GM11168 (cell line): ENCODE measurements at regions not wholly inside any gene's neighbourhood (a gene's known extent, or its start where the extent isn't known, plus 50 kb on each side); places are given as distances from the start of the nearest gene placed in this dataset.
"Not testable (repeated sequence)": the region's sequence is repeated elsewhere in the genome, so short reads cannot be mapped to it uniquely, and the experiment has no call there.

ENCODE experiments used
- in situ Hi-C: fragments of 300-500 bp; cut with MboI; formaldehyde crosslinking; loops from one replicate; pipeline ENCODE4 v1.12.0; 2022; ENCODE audit warnings: low sequenced_read_pairs; ENCODE audit not compliant: unreplicated experiment

DNA sequence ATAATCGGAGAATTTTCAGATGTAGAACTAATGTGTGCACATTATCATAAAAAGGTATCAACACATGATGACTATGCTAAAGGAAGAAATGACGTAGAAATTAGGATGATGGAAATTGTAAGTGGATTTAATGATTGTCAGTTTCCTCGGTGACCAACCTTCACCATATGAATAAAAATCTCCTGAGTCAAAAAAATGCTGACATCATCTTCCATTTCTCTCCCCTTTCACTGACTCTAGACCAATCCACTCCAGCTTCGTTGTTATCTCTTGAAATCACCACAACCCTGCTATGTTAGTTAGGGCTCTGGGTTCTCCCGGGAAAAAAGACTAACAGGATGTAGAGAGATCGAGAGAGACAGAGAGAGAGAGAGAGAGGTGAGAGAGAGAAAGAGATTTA is 204.8 kb upstream of the KYNU start:
- in situ Hi-C loops: no loop called here

DNA sequence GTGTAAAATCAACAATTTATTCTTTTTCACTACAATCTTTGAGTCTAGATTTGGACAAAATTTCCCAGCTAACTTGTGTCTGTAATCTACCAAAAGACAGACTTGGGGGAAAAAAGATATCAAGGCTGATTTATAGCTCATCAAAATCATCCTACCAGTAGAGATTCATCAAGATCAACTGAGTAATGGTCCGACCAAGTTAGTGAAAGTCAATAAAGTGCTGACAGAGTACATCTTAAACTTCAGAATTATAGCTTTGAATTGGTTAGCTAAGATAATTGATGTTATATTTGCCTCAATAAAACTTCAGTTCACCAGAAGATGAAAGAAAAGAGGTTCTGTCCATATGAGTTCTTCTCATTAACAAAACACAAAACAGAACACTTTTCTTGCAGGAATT is 207.1 kb upstream of the KYNU start:
- in situ Hi-C loops: no loop called here

DNA sequence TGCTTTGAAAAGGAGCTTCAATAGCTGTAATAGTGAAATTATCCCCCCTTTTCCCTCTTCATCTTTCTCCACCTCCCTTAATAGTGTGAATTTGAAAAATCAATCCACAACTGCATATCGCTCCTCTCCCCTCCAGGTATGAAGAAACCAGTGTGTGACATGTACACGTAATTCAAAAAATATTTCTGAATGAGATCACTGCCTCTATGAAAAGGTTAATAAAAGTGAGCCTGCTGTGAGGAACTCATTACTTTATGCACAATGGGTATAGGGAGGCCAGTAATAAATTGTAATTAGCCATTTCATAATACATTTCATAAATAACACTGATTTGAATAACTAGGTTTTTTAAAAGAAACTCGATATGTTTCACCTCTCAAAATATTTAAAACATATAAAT is 209.0 kb upstream of the KYNU start:
- in situ Hi-C loops: no loop called here

DNA sequence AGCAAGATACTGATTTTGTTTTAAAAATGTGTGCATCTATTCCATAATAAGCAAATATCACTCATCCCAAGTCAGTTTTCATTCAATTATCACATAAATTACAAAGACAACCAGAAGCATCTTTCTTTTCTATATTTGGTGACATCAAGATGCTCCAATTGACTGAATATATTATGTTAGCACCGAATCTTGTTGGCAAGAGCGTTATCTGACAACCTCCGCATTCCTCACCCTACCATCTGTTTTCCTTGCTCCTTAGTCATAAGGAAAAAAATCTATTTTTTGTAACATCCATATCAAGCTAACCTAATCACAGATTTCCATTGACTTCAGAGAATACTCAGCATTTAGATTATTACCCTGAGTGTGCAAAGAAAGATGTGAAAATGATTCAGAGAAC is 212.2 kb upstream of the KYNU start:
- in situ Hi-C loops: no loop called here

DNA sequence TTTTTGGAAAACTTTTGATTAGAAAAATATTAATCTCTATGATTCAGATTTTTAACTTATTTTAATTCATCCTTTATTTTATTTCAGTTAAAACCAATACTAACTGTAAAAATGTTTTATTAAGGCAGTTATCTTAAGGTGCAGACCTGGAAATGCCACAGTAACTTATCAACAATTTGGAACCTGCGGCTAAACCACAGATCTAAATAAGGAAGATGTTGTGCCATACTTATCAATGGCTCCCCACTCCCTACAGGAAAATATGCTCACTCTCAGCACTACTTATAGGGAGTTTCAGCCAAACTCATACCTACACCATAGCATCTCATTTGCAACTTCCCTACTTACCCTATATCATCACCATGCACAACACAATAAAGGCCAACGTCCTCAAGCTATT is 226.9 kb upstream of the KYNU start:
- in situ Hi-C loops: no loop called here

DNA sequence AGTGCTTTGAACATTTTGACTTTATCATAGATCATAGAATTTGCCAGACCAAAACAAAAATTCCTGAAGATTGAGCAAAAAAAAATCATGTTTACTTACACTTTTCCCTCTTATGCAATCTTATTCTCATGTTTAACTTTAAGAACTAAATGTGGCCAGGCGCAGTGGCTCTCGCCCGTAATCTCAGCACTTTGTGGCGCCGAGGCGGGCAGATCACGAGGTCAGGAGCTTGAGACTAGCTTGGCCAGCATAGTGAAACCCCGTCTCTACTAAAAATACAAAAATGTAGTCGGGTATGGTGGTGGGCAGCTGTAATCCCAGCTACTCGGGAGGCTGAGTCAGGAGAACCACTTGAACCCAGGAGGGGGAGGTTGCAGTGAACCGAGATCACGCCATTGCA is 227.9 kb upstream of the KYNU start:
- in situ Hi-C loops: no loop called here

DNA sequence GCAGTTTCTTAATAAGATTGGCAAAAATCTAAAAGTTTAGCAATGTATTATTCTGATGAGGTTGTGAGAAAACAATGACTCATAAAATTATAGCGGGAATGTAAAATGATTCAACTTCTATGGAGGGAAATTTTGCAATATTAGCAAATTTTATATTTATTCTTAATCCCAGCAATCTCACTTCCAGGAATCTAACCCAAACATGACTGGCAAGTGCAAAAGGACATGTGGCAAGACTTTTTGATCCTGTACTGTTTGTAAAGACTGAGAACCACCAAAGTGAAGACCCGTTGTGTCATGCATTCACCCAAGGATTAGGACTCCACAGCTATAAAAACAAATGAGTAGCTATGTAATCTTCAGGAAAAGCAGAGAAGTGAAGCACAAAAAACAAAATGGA is 234.8 kb upstream of the KYNU start:
- in situ Hi-C loops: no loop called here

DNA sequence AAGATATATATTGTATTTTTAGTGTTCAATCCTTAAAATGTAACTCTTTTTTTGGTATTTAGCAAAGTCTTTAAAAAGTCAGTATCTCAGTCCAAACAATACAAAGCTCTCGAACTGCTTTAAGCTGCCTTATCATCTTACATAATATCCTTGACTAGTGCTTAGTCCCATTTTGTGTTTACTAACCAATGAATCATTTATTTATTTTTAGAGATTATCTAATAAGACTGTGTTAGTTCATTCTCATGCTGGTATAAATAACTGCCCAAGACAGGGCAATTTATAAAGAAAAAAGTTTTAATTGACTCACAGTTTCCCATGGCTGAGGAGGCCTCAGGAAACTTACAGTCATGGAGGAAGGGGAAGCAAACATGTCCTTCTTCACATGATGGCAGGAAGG is 248.3 kb upstream of the KYNU start:
- in situ Hi-C loops: no loop called here

DNA sequence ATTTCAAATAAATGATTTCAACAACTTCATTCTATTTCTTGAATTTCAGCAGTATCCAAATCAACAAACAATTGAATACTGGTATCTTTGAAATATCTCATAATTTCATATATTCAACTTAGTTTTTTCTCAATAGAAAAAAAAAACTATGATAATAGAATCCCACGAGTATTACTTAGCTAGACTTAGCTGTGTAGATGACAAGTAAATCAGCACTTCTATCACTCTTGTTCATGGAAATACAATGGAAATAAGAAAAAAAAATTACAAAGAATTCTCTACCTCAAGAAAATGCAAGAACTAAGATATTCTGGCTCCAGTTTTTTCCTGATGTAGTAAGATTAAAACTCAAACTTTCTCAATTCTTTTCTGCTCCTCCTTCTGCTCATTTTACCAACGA is 256.2 kb upstream of the KYNU start:
- in situ Hi-C loops: no loop called here

DNA sequence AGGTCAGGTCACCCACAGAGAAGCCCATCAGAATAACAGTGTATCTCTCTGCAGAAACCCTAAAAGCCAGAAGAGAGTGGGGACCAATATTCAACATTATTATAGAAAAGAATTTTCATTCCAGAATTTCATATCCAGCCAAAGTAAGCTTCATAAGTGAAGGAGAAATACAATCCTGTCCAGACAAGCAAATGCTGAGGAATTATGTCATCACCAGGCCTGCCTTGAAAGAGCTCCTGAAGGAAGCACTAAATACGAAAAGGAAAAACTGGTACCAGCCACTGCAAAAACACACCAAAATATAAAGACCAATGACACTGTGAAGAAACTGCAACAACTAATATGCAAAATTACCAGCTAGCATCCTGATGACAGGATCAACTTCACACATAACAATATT is 260.0 kb upstream of the KYNU start:
- in situ Hi-C loops: no loop called here

DNA sequence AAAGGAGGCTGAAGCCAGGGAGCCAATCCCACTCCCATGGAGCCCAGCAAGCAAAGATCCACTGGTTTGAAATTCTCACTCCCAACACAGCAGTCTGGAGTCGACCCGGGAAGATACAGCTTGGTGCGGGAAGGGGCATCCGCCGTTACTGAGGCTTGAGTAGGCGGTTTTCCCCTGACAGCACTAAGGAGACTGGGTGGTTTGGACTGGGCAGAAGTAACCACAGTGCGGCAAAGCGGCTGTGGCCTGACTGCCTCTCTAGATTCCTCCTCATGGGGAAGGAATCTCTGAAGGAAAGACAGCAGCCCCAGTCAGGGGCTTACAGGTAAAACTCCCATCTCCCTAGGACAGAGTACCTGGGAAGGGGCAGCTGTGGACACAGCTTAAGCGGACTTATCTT is 261.6 kb upstream of the KYNU start:
- in situ Hi-C loops: no loop called here

DNA sequence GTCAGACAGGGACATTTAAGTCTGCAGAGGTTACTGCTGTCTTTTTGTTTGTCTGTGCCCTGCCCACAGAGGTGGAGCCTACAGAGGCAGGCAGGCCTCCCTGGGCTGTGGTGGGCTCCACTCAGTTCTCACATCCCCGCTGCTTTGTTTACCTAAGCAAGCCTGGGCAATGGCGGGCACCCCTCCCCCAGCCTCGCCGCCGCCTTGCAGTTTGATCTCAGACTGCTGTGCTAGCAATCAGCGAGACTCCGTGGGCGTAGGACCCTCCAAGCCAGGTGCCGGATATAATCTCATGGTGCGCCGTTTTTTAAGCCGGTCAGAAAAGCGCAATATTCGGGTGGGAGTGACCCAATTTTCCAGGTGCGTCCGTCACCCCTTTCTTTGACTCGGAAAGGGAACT is 264.3 kb upstream of the KYNU start:
- in situ Hi-C loops: not testable (repeated sequence)

DNA sequence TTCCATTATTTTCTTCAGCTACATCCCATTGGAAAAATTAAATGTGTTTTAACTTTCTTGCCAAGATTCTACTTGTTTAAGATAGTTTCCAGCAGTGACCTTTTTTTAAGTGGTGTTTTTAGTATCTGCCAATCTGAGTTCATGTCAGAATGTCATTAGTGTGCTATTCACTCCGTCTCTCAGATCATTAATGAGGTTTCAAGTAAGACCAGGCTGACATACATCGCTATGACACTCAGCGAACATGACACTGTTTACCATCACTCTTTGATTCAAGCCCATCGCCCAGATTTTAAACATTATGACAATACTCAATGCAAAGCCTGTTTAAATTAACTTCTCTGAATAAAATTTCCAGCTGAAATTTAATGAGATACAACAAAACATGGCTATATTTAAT is 272.0 kb upstream of the KYNU start:
- in situ Hi-C loops: no loop called here

DNA sequence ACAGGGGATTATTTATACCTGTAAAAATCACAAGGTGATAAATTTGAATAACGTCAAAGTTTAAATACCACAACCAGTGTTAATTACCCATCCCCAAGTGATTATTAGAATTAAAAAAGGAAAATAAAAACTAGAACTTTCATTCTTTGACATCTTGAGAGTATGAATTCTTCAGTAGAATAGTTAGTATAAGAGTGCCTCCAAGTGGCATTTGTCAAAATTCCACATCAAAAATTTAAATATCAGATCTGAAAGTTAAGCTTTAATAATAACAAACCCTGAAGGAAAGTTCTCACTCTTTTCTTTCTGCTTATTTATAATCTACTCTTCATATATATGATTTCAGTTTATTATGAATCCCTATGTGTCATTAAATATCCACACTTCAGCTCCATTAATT is 273.7 kb upstream of the KYNU start:
- in situ Hi-C loops: no loop called here

DNA sequence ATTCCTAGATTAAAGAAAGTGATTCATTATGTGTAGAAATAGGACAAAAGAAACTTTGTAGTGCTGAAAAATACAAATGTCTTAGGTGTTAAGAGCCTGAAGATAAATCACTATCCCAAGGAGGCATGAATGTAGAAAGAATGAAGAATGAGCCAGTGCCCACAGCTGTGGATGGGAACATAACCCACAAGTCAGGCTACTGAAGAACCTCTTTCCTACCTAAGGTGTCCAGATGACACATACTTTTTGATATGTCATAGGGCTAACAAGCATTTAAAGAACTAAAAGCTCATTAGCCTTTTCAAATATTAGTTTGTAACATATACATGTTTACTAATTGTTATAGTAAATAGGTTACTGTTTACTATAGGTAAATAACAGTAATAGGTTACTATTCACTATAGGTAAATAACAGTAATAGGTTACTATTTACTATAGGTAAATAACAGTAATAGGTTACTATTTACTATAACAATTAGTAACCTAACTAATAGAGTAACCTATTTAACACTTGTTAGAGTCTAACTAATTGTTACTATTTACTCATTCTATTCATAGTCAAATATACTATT is 275.0 kb upstream of the KYNU start:
- in situ Hi-C loops: no loop called here

DNA sequence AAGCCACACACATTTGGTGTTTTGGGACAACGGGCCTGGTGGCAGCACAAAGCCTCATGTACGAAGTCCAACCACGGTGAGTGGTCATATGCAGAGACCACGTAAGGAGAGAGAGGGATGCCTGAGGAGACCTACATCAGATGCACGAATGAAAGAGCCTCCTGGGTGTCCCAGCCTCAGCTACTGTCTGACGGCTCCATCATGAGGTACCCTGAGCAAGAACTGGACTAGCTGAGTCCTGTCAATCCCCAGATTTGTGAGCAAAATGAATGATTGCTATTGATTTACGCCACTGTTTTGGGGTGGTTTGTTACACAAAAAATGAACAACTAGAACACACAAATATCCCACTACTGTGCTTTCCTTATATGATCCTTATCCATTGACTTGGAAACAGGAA is 275.7 kb upstream of the KYNU start:
- in situ Hi-C loops: no loop called here

DNA sequence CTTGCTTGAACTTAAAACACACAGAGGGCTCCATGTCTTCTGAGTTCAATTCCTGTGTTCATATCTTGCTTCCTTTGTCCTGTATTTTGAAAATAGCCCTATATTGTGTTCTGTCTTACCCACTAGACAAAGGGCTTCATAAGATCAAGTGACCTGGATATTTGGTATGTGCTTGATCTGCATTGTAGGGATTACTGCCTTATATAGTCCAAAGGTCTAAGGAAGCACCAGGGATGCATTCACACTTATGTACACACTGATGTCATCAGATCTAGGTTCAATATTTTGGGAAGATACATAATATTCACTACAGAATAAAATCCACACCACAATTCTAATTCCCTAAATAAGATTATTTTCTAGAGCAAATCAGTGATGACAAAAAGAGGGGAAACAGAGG is 278.0 kb upstream of the KYNU start:
- in situ Hi-C loops: no loop called here

DNA sequence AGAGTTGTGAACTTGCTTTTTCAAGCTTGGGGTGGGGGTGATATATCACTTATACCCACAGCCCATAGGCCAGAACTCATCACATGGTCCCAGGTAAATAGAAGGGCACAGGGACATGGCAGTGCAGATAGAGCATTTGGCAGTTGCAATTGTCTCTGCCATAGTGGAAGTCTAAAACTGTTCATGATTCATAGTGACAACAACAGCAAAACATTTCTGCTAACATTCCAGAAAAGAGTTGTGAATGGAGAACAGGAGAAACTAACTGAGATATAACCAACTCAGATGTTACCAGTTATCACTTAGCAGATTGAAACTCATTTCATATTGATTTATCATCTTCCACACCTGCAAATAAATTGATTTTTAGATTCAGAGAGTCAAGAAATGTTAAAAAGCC is 278.6 kb upstream of the KYNU start:
- in situ Hi-C loops: no loop called here

DNA sequence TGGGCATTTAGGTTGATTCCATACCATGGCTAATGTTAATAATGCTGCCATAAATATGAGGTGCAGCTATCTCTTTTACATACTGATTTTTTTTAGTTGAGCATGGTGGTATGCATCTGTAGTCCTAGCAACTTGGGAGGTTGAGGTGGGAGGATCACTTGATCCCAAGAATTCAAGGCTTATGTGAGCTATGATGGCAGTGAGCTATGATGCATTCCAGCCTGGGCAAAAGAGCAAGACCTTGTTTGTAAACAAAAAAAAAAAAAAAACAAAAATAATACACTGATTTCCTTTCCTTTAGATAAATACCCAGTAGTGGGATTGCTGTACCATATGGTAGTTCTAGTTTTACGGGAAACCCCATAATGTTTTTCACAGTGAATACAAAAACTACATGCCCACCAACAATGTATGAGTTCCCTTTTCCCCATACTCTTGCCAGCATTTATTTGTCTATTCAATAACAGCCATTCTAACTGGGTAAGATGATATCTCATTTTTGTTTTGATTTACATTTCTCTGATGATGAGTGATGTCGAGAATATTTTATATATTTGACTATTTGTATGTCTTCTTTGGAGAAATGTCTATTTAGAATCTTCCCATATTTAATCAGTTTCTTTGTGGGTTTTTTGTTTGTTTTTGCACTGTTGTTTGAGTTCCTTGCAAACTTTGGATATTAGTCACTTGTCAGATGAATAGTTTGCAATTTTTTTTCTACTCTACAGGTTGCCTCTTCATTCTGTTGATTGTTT is 281.0 kb upstream of the KYNU start:
- in situ Hi-C loops: no loop called here

DNA sequence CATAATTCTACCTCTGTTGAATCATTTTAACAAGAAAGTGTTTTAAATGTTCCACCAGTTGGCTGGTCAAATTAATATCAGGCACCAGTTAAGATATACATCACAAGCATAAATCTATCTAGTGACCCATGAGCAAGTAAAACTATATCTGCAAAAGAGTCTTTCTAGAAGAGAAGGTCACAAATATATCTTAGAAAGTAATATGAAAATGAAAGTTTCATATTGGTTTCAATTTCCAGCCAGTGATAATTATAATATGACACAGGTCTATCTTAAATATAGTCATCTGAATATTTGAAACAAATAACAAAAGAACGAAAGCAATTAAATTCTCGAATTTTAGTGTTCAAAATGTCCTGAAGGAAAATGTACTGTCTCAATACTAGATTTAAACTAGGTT is 282.5 kb upstream of the KYNU start:
- in situ Hi-C loops: no loop called here

DNA sequence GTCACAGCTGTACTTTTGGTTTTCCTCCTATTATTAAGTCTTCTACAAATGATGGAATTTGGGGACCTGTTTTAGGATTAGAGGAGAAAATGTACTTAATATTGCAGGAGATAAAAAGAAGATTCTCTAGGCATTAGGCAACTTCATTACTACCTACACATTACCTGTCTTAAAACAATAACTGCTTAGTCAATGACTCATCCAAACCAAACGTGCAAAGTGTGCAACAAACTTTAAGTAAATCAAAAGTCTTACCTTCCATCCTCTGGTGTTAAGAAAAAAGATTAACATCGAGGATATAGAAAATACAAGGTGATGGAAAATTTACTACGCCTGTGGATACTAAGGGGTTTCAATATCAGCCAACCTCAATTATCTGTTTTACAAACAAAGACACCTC is 285.3 kb upstream of the KYNU start:
- in situ Hi-C loops: no loop called here

DNA sequence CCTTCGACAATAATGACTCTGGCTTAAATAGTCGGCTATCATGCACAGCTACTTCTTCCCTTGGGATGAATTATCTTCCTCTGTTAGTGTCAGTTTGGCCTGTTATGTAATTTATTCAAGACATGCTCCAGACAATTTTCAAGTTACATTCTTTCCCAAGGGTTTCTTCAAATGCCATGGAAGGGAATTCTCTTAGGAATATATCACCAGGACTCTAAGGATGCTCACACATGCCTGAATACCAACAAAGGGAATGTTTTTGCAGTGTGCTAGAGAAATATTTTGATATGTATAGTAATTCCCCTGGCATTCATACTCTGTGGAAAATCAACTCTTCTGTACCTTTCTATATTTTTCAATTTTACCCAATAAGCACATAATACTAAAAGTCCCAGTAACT is 286.0 kb upstream of the KYNU start:
- in situ Hi-C loops: no loop called here
